ENCODE measurements at regions not wholly inside any gene's neighbourhood (a gene's known extent, or its start where the extent isn't known, plus 50 kb on each side); places are given as distances from the start of the nearest gene placed in this dataset.

DNA sequence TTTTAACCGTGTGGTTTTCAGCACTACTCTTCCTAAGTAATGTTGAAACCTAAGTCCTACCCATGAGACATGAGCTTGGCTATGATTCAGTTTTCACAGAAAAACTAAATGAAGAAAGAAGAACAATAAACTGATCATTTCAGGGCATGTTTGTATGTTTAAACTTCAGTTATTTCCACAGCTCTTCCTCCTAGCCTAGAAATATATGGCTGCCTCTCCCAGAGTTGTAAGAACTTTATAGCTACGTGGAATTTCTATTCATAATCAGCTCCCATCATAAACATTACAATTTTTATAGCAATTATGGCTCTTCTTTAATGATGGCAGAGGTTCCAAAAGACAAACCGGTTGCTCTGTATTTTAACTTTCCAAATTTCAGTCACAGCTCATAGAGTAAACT is 314.7 kb upstream of the ADAMTSL1 start:
- DNase-seq: no peak

DNA sequence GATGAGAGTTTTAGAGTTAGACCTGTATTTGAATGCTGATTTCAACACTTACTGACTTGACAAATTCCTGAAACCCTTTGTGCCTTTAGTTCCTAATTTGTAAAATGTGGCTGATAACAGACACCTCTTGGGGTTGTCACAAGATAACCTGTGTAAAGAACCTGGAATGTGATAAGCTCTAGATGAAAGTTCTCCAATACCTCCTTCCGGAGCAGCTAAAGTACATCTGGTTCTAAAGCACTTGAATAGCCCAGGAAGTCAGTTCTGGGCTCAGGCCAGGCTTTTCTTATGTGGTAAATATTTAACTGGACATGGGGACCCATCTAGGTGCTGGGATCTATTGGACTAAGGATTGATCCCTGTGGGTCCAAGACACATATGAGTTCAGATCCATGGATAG is 310.8 kb upstream of the ADAMTSL1 start:
- no peak for DNase-seq

DNA sequence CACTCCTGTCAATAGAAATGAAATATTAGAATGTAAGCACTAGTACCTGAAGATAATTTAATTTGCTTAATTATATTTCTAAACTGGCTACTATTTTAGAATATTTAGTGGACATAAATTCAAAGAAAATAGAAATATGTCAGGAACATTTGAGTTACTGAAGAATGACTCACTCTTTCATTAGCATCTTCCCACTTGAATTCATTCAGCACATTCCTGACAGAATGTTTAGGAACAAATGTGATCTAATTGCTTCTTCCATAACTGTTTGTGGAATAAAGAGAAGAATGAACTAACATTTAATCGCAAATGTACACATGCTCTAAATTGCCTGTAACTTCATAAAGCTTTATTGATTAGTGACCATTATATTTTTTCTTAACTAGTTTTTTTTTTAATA is 306.2 kb upstream of the ADAMTSL1 start:
- no peak for DNase-seq

DNA sequence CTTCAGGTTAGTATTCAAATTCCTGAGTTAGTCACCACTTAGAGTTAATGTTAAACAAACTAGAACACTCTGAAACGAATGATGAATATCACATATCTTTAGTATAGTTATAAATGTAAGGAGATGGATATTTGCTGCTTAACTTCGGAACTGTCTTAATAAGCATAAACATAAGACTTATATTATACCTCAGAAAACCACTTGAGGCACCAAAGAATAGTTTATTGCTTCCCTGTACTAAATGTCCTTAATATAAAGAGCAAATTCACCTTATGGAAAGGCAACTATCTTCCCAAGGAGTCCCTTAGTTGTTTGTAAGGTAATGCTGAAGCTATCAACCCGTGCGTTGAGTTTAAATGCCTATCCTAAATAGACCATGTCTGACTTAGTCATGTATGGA is 300.0 kb upstream of the ADAMTSL1 start:
- DNase-seq: no peak

DNA sequence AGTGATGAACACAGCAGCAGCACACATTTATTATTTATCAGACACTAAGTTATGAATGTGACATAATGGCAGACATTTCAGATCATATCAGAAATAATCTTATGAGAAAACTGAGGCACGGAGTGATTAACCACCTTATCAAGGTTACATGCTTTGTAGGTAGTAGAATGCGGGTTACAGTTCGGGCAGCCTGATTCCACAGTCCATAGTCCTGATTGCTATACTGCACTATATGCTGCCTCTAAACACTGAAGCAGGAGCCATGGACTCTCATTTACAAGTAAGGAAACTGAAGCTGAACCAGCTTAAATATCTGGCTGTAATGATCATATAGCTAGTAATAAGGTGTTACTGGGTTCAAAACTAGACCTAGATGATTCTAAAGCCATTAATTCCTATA is 291.3 kb upstream of the ADAMTSL1 start:
- DNase-seq: no peak

DNA sequence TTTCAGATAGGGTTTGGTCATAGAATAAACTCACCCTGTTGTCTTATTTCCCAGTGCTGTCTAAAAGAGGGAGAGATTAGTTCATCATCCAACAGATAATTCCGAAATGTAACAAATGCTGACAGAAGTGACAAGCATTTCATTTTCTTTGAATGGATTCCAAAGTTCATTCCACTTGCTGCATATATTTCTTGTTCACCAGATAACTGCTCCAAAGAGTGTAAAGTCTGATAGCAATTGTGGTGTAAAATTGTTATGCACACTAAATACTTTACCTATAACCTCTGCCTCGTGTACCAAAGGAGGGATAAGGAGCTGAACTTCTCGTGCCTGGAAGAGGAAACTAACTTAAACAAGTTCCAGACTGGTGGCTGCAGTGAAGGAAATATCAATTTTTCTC is 290.0 kb upstream of the ADAMTSL1 start:
- DNase-seq: no peak

DNA sequence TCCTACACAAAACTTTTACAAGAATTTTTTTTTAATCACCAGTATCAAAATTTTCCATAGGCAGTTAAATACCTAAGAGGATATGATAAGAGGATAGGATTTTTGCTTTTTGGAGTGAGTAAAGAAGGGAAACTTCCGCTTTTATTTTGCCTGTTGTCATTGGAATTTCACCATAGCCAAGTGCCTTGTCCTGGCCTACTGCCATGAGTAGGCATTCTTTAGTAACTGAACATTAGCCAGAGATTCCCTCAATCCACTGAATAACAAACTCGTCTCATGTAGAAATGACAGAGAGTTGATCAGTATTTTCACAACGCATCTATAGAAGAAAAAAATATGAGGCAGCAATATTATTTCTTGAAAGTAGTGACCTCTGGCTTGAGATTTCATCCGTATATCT is 289.6 kb upstream of the ADAMTSL1 start:
- no peak for DNase-seq

DNA sequence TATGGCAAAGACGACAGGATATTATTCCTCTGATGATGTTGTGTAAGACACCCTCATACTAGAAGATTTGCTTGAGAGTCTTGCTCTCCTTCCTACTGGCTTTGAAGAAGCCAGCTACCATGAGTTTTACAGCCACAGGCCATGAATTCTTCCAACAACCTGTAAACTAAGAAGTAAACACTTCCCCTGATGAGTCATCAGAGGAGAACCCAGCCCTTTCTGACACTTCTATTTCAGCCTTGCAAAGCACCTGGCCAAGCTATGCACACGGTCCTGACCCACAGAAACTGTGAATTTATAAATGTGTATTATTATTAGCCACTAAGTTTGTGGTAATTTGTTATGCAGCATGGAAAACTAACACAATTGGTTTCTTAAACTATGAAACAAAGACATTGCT is 288.8 kb upstream of the ADAMTSL1 start:
- no peak for DNase-seq

DNA sequence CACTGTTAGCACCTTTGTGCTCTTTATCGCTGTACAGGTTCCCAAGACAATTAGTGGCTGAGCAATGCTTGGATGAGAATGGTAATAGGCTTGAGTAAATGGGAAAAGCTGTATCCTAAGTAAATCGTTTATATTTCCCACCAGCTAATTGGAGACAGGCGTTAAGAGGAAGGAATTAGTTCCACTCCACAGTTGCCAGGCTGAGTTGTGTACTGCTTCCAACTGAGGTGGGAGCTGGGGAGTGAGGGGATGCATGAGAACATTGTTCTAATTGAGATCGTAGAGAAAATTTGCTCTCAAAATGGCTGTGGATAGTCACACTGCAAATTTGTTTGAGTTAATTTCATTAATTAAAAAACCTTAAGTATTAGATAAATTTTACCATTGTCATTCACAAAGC is 285.0 kb upstream of the ADAMTSL1 start:
- DNase-seq: no peak

DNA sequence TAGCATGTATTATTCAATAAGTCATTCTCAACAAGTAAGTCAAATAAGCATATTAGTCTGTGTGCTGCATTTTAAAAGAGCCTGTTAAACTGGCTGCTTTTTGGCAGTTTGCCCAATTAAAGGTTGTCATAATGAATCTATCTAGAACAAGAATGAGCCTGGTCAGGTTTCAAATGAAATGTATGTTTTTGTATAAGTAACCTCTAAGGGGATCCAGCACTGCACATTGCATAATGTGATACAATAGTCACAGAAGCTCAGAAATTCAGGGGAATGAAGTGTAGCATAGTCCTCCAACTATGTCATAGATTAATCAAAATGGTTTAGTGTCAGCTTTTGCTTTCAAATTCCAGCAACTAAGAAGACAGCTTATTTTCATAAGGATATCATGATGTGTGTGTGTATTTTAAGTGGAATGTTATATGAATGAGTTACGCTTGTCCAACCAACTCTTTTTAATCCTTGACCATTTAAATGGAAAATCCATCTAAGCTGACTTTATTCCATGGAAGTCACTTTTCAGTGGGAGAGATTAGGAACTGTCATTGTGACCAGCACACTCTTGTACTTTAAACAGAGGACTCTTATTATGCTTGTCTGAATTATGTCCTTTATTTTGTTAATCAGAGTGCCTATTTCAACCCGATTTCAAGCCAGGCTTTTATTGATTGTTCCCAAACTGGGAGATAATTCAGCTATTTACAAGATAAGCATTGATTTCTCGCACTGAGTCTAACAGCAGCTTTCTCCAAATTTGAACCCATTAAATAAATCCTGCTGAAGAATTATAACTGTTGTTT is 283.9 kb upstream of the ADAMTSL1 start:
- DNase-seq: no peak

DNA sequence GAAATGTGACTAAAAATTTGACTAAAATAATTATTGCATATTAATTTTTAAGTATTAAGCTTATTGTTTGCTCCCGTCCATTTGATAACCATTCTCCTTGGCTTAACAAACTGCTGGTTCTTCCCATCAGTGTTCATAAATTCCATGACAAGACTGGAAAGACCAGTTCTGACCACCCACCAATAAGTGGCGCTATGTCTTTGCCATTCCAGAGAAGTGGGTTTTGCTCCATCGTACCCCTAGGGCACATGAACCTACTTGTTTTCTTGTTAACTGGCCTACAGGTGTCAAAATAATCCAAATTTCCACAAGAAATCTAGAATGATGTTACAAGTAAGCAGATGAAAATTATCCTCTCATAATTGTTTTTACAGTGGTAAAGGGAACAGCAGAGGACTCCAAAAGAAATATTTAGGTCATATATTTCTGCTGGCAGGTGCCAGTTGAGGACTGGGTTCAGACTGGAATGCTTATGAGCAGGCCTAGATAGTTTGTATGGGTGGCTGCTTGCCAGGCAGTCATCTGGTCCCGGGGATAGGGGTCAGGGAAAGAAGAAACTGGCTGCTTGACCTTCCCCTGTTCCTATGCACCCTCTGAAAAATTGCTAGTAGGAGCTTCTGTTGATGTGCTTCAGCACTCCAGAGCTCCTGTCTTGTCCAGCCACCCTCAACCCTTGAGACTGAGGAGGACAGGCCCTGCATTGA is 283.1 kb upstream of the ADAMTSL1 start:
- no peak for DNase-seq

DNA sequence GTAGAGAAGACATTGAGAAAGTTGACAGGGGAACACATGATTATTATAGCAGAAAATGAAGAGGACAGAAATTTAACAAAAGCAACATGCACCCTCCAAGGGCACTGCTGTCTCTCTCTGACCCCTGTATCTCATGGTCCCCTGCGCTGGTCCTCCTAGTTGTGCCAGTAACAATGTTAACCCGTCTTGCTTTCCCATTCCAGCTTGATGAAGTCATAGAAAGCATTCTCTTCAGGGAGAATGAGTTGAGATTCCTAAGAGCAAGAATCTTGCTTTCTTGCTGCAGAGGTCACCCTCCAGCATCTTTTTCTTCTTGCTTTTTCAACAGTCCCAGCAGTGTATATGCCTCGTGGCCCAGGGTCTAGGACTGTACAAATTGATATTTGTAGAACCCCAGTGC is 279.6 kb upstream of the ADAMTSL1 start:
- no peak for DNase-seq

DNA sequence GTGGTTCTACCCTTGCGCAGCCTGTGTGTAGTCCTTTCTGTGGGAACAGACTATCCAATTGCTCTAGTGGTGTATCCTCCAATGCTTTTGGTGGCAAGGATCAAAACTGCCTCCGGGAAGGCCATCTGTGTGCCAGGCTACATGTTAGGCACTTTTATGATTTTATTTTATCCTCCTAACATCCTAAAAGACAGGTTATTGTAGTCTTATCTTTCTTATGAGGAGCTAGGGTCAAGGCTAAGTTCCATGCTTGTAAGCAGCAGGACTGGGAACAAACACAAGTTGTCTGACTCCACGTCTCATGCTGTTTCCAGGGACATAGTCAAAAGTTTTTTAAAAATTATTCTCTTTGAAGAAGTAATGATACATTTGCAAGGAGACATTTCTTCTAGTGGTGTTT is 278.7 kb upstream of the ADAMTSL1 start:
- DNase-seq: no peak

DNA sequence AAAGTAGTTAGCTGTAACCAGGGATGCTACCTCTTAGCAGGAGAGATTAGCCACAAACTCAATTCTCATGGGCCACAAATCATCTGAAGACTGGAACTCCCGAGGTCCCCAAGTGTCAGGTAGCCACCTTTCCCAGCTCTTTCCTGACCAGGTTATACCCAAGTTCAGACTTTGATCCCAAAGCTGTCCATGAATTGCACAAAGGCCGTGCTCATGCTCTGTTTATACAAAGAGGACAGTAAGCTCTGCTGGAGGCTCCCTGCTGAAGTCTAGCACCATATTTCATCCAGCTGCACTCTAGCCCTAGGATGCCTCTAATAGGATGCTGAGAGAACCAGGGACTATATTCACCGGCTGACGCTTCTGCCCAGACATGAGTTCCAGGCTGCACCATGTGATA is 271.0 kb upstream of the ADAMTSL1 start:
- no peak for DNase-seq

DNA sequence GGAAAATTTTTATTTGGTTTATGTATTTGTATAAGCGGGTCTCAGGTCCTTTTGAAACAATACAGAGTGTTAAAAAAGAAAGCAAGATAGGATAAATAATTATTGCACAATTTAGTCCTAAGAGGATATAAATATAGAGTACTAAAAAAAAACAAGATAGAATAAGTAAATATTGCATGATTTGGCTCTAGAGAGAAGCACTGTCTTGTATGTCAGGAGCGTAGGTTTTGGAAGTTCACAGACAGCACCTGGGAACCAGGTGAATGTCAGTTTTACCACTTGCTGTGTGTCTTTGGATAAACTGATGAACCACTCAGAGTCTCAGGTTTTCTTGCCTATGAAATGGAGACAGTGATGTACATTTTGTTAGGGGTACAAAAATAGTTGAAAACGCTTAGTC is 266.2 kb upstream of the ADAMTSL1 start:
- no peak for DNase-seq

DNA sequence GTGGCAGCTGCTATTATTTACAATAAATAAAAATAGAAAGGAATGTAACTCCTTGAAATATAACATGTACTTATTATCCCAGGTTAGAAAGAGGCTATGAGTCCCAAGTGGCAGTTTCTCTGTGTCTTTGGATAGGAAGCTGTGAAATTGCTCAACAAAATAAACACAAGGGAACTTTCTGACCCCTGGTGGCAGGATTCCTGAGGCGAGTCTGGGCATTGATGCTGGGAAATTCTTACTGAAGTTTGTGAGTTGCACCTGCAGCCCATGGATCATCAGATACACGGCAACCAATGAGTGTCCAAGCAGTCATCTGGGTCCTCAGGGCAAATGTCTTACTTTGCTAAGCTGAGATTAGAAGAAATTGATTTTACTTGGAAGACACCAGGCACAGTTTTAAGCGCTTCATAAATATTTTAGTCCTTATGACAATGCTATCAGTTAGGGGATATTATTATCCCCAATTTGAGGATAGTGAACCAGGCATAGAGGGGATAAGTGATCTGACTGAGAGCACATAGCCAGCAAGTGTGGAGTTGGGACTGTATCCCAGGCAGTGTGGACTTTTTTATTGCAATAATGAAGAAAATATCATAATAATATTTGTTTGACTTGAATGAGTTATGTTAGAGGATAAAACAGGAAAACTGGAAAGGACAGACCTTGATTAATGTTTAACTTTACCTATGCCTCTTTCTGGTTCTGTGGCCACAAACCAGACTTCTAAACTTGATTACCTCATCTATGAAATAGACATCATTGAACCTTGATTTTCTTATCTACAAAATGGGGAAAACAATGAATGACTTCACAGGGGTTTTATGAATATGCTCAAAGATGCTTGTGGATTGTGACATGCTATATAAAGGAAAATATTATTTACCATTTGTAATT is 265.5 kb upstream of the ADAMTSL1 start:
- no peak for DNase-seq

DNA sequence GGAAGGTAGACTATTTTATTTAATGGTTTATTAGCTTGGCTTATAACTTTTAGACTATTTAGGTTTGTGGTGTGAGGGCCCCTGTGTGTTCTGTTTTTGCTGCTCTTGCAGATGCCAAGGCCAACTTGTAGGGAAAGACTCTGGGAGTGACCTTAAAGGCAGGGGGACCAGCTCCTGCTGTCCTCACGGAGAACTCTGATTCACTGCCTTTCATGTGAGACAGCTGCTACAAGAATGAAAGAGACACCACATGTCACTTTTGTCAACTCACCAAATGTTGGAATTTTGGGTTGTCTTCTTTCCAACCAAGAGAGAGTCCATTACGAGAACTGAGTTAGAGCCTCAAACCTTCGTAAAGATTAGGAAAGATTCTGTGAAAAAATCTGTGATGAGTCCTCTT is 258.3 kb upstream of the ADAMTSL1 start:
- no peak for DNase-seq

DNA sequence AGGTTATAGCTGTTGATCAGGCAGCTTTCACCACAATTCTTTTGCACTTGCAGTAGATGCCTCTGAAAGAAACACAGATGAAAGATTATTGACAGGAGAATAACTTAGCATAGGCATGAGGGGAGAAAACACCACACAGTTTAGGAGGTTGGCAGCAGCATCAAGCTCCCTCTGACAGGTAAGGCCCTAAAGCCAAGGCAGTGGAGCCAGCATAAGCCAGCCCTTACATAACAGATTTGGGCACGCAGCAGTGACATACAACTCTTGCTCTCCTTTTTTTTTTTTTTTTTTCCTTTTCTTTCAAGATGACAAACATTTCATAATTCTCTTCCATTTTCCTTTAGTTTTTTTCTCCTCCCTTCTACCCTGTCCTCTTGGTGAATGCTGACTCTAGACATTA is 257.6 kb upstream of the ADAMTSL1 start:
- no peak for DNase-seq

DNA sequence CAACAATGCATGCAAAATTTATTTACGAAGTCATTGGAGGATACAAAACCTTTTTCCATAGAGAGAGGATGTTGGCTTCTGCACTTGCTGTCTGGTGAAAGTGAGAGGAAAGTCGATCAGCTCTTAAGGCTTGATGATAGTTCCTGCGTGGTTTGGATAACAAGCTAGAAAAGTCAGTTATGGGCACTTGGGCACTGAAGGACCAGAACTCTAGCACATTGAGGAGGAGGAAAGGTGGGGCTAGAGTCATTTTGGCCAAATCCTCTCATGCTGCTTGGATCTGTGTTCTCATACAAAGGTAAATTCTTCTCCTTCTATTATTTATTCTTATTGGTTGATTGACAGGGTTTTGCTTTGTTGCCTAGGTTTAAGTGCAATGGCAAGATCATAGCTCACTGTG is 245.9 kb upstream of the ADAMTSL1 start:
- DNase-seq: no peak

DNA sequence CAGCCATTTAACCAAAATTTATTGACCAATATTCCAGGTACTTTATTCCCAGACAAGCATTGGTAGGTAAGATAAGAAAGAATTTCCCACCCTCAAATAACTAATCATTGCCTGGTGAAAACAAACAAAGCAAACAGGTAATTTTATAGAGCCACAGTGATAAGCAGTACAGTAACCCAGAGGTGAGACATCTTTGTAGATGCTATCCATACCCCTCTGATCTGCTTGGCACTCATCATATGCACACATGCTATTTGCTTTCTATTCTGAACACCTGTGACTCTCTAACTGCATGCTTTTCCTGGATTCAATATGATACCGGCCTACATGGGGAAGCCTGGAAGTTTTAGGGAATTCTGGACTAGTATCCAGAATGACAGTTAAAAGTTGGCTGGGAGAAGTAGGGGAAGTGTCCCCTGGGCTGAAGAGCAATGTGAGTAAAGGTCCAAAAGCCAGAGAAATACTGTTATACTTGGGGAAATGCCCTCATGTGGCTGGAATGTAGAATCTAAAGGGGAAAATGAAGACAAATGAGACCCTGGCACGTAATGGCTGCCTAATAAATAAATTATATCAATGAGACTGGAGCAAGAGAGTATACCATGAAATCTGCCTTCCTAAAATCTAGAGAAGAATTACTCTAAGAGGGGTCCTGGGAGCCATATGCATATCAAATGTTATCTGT is 243.8 kb upstream of the ADAMTSL1 start:
- DNase-seq: no peak

DNA sequence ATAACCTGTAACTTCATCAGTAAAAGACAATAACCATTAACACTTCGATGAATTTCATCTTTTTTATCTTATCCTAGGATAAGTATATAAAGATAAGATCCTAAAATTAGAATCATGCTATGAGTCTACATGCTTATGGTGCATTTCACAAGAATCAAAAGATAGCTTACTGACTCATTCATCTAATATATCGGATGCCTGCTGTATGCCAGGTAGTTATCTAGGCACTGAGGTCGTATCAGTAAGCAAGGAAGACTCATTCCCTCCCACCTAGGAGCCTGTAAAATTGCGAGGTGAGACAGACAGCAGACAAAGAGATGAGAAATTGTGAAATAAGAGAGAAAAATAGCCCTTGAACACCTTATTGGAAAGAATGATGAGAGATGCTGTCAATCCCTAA is 240.6 kb upstream of the ADAMTSL1 start:
- DNase-seq: no peak

DNA sequence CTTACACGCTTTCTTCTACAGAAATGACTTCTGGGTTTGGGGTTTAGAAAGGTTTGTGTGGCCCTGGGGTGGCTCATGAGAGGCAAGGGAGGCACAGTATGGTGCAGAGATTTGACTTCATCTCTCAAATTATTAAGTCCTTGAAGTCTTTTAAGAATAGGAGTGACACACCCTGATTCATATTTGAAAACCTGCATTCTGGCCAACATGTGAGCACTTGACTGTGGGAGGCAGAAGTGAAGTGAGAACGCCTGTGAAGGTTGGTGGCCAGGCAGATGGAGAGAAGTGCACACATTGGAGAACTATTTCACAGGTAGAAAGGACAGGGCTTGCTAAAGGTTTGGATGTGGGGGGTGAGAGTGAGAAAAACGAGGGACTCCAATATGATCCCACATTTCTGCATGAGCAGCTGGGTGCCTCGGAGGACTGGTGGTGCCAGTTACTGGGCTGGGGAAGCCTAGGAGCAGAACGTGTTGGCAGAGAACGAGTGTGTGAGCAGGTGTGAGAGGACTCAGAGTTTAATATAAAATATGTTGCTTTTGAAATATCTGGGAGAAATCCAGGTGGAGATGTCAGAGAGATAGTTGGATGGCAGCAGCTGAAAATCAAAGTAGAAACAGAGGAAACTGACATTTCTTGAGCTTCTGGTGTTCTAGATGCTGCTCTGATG is 240.0 kb upstream of the ADAMTSL1 start:
- no peak for DNase-seq

All from NCI-H2227 treated with DMSO at 0.1 percent for 48 hours (cell line).